KMS-11 (cell line): ENCODE measurements at regions not wholly inside any gene's neighbourhood (a gene's known extent, or its start where the extent isn't known, plus 50 kb on each side); places are given as distances from the start of the nearest gene placed in this dataset.

Experiments used
- H2AFZ ChIP-seq: fragments of 200-600 bp; sonication (generic); 2 replicates; pipeline ENCODE4 v1.6.1; 2016; ENCODE audit warnings: antibody characterized with exemption, mixed run types, low read depth
- H3K27ac ChIP-seq: fragments of 200-600 bp; sonication (generic); 2 replicates; pipeline ENCODE4 v1.6.1; 2016; ENCODE audit warnings: mild to moderate bottlenecking, mixed run types
- H3K27me3 ChIP-seq: fragments of 200-600 bp; sonication (generic); 2 replicates; pipeline ENCODE4 v1.6.1; 2017; ENCODE audit warnings: mild to moderate bottlenecking, low read depth, mixed run types, moderate library complexity; ENCODE audit not compliant: insufficient read depth
- H3K36me3 ChIP-seq: fragments of 200-600 bp; sonication (generic); 2 replicates; pipeline ENCODE4 v1.6.1; 2017; ENCODE audit warnings: mild to moderate bottlenecking, mixed run types; ENCODE audit not compliant: insufficient read depth
- H3K4me1 ChIP-seq: fragments of 200-600 bp; sonication (generic); 2 replicates; pipeline ENCODE4 v1.6.1; 2016; ENCODE audit warnings: mild to moderate bottlenecking, low read depth, mixed run types; ENCODE audit not compliant: poor library complexity, severe bottlenecking
- H3K4me2 ChIP-seq: fragments of 200-600 bp; sonication (generic); 2 replicates; pipeline ENCODE4 v1.7.0; 2016; ENCODE audit warnings: mild to moderate bottlenecking, mixed run types
- H3K4me3 ChIP-seq: fragments of 200-600 bp; sonication (generic); IDR thresholded peaks from 2 replicates; pipeline ENCODE4 v1.6.1; 2017; ENCODE audit warnings: low read depth, low read length, mixed read lengths; ENCODE audit not compliant: insufficient read depth
- H3K79me2 ChIP-seq: fragments of 200-600 bp; sonication (generic); 2 replicates; pipeline ENCODE4 v1.6.1; 2016; ENCODE audit warnings: low read depth, mixed run types; ENCODE audit not compliant: insufficient read depth
- H3K9ac ChIP-seq: fragments of 200-600 bp; sonication (generic); 2 replicates; pipeline ENCODE4 v1.6.1; 2016; ENCODE audit warnings: mild to moderate bottlenecking, mixed run types
- H4K20me1 ChIP-seq: fragments of 200-600 bp; sonication (generic); 2 replicates; pipeline ENCODE4 v1.6.1; 2016; ENCODE audit warnings: mild to moderate bottlenecking, mixed run types; ENCODE audit not compliant: insufficient read depth
- TF ChIP-seq, protein P1 (sequence below): fragments of 200-600 bp; sonication (generic); conservative IDR thresholded peaks from 2 replicates; pipeline ENCODE4 v1.6.1; 2017; ENCODE audit warnings: low read depth, mild to moderate bottlenecking, antibody characterized with exemption, low read length, moderate library complexity, mixed read lengths

DNA sequence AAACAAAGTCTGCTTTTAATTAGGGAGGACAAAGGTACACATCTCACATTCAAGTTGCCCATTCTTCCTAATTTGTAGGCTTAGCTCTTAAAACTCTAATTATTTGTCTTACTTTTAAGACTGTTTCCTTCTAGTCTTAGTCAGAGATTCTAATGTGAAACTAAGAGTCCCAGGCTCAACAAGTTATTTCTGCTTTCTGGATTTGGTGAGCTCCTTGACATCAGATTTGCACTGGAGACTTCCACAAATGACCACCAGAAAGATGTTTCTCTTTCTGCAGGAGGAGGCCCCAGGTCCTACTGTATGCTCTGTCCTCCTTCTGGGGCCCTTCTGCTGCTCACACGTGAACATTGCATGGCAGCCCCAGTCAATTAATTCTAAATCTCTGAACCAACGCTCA is 194.2 kb upstream of the JUN start:
- Histone ChIP-seq H3K27me3 (no peaks in the 10 kb centered on the region), H4K20me1 (no peaks in the 10 kb centered on the region), H3K79me2 (no peaks in the 10 kb centered on the region), H3K4me1 (peaks cover 20% of the 10 kb centered on the region), H2AFZ (no peak overlapping the region), H3K9ac (no peak overlapping the region), H3K4me3 (no peak overlapping the region), H3K27ac (no peak overlapping the region), H3K4me2 (no peak overlapping the region), H3K36me3 (no peaks in the 10 kb centered on the region)
- TF ChIP-seq, protein P1, sequence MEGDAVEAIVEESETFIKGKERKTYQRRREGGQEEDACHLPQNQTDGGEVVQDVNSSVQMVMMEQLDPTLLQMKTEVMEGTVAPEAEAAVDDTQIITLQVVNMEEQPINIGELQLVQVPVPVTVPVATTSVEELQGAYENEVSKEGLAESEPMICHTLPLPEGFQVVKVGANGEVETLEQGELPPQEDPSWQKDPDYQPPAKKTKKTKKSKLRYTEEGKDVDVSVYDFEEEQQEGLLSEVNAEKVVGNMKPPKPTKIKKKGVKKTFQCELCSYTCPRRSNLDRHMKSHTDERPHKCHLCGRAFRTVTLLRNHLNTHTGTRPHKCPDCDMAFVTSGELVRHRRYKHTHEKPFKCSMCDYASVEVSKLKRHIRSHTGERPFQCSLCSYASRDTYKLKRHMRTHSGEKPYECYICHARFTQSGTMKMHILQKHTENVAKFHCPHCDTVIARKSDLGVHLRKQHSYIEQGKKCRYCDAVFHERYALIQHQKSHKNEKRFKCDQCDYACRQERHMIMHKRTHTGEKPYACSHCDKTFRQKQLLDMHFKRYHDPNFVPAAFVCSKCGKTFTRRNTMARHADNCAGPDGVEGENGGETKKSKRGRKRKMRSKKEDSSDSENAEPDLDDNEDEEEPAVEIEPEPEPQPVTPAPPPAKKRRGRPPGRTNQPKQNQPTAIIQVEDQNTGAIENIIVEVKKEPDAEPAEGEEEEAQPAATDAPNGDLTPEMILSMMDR: no peak

DNA sequence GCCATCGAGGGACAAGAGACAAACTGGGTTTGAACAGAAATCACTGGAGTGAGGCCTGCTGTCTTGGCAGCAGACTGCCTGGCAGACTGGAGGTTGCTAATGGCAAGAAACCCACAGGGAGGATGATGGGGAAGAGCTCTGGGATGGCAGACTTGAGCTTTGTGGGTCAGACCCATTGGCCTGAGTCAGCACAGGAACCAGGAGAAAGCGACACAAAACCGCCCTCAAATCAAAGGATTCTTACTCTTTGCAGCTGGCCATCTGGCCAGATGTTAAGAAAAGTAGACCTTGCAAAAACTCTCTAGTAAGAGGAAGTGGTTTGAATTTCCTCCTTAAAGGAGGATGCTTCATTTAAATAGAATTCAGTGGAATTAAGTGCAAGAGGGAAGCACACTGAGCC is 195.2 kb upstream of the JUN start:
- Histone ChIP-seq H3K4me3 (no peak overlapping the region), H3K79me2 (no peaks in the 10 kb centered on the region), H2AFZ (no peak overlapping the region), H3K27ac (no peak overlapping the region), H3K4me1 (peaks cover 20% of the 10 kb centered on the region), H3K27me3 (no peaks in the 10 kb centered on the region), H3K9ac (no peak overlapping the region), H4K20me1 (no peaks in the 10 kb centered on the region), H3K36me3 (no peaks in the 10 kb centered on the region), H3K4me2 (peak overlapping the region; percentile 48)
- TF ChIP-seq, protein P1: no peak

DNA sequence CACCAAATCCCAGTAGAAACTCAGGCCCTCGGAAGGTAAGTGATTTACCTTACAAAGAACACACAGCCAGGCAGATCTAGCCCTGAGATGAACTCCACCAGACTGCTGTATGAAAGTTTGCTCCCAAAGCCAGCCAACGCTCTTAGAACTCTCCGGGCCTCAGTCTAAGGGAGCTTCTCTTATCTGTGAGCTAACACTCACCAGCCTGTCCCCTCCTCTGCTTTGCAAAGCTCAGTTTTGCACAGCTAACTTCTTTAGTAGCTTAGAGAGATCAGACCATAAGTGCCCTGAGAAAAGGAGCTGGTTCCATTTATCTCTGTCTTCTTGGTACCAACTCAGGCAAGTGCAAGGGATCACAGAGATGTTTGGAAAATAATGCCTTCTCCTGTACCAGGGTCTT is 195.8 kb upstream of the JUN start:
- no peak overlapping the region for H3K4me3 ChIP-seq
- H3K27me3 ChIP-seq: no peaks in the 10 kb centered on the region
- H2AFZ ChIP-seq: no peak overlapping the region
- H3K4me1 ChIP-seq: peaks cover 20% of the 10 kb centered on the region
- TF ChIP-seq, protein P1: no peak
- peak overlapping the region; percentile 48; the same call in 1 of the 2 replicates for H3K4me2 ChIP-seq
- no peaks in the 10 kb centered on the region for H3K36me3 ChIP-seq
- H4K20me1 ChIP-seq: no peaks in the 10 kb centered on the region
- no peak overlapping the region for H3K27ac ChIP-seq
- H3K9ac ChIP-seq: no peak overlapping the region
- H3K79me2 ChIP-seq: no peaks in the 10 kb centered on the region

DNA sequence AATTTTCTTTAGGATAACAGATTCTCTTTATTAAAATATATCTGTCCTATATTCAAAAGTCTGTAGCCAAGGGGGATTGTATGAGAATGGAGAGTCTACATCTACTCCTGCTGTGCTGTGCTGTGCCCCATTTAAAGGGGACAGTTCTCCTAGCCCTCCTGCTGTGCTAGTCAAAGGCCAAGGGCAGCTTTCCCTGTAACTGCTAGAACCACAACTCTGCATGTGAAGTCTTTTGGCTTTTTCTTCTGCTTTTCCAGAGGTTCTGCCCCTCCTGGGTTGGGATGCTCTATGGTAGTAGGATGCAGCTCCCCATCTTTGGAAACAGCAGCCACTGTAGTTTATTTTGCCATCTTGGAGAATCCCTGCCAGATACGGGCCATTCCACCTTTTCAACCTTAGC is 197.5 kb upstream of the JUN start:
- Histone ChIP-seq H2AFZ (no peak overlapping the region), H3K36me3 (no peaks in the 10 kb centered on the region), H3K4me1 (peaks cover 20% of the 10 kb centered on the region), H3K27ac (no peak overlapping the region), H3K4me3 (no peak overlapping the region), H3K27me3 (no peaks in the 10 kb centered on the region), H3K79me2 (no peaks in the 10 kb centered on the region), H3K9ac (no peak overlapping the region), H3K4me2 (no peak overlapping the region), H4K20me1 (no peaks in the 10 kb centered on the region)
- TF ChIP-seq, protein P1: no peak
